ENCODE measurements at regions not wholly inside any gene's neighbourhood (a gene's known extent, or its start where the extent isn't known, plus 50 kb on each side); places are given as distances from the start of the nearest gene placed in this dataset.
A peak's percentile ranks its signal among the peaks of the same experiment; 100 is the strongest.

DNA sequence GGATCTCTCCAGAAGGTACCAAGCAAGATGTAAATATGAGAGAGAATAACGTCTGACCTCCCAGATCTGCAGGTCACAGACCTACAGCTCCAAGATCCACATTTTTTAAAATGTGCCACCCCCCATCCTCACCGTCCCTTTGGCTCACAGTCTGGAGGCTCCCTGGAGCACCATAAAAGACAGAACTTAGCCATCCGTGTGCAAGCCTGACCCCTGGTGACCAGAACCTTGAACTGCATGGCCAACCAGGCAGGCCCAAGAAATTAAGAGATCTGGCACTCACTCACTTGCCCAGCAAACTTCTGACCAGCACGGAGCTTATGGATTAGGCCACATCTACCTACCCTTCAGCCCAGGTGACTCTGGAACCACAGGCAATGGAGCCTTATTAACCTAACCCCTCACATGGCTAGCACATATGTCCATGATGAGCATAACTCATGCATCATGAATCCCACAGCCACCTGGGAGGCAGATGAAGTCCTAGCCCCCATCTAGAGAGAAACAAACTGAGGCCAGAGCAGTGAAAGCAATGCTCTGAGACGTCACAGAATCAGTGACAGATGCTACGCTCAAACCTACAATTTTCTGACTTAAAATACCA is 275.3 kb downstream of the UACA start:
- TF ChIP-seq, protein P1, sequence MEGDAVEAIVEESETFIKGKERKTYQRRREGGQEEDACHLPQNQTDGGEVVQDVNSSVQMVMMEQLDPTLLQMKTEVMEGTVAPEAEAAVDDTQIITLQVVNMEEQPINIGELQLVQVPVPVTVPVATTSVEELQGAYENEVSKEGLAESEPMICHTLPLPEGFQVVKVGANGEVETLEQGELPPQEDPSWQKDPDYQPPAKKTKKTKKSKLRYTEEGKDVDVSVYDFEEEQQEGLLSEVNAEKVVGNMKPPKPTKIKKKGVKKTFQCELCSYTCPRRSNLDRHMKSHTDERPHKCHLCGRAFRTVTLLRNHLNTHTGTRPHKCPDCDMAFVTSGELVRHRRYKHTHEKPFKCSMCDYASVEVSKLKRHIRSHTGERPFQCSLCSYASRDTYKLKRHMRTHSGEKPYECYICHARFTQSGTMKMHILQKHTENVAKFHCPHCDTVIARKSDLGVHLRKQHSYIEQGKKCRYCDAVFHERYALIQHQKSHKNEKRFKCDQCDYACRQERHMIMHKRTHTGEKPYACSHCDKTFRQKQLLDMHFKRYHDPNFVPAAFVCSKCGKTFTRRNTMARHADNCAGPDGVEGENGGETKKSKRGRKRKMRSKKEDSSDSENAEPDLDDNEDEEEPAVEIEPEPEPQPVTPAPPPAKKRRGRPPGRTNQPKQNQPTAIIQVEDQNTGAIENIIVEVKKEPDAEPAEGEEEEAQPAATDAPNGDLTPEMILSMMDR (IDR thresholded peaks at IDR 0.05 in 2 of 3, conservative IDR thresholded peaks at IDR 0.05 in 1 of 3; ENCODE audit: borderline replicate concordance in 1 of 3, insufficient read depth in 1 of 3, low read depth in 2 of 3, low read length in 2 of 3): peak in 2 of 3 experiments; percentile 95 to 97; a peak in 4 of 6 replicates
- no peak for TF ChIP-seq POLR2A (IDR thresholded peaks at IDR 0.05; ENCODE audit: borderline replicate concordance, extremely low read depth, insufficient read depth, insufficient read length)
- no peak for TF ChIP-seq REST (IDR thresholded peaks at IDR 0.05; ENCODE audit: low read depth)
- TF ChIP-seq, protein P2, sequence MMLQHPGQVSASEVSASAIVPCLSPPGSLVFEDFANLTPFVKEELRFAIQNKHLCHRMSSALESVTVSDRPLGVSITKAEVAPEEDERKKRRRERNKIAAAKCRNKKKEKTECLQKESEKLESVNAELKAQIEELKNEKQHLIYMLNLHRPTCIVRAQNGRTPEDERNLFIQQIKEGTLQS (IDR thresholded peaks at IDR 0.05): no peak
- no peak for TF ChIP-seq EZH2 (IDR thresholded peaks at IDR 0.05)
- TF ChIP-seq, protein P3, sequence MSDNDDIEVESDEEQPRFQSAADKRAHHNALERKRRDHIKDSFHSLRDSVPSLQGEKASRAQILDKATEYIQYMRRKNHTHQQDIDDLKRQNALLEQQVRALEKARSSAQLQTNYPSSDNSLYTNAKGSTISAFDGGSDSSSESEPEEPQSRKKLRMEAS (IDR thresholded peaks at IDR 0.05): no peak
- no peak for TF ChIP-seq JUND (IDR thresholded peaks at IDR 0.05)
- TF ChIP-seq ZFX (IDR thresholded peaks at IDR 0.05): no peak
- TF ChIP-seq EGR1 (IDR thresholded peaks at IDR 0.05; ENCODE audit: low read depth): no peak
- TF ChIP-seq YY1 (IDR thresholded peaks at IDR 0.05; ENCODE audit: extremely low read depth, insufficient replicate concordance, low read depth, low read length): no peak
- no peak for TF ChIP-seq EZH2phosphoT487 (IDR thresholded peaks at IDR 0.05; ENCODE audit: borderline replicate concordance)
- no peak for TF ChIP-seq POLR2AphosphoS5 (IDR thresholded peaks at IDR 0.05; ENCODE audit: low read depth, low read length)
